RWPE2 (cell line): ENCODE measurements at regions not wholly inside any gene's neighbourhood (a gene's known extent, or its start where the extent isn't known, plus 50 kb on each side); places are given as distances from the start of the nearest gene placed in this dataset.

Experiments used
- ATAC-seq: fragments of 200-7000 bp; cut with Tn5 transposase; 3 replicates; pipeline ENCODE4 v1.9.1; 2021; ENCODE audit warnings: low read depth
- DNase-seq: peaks from one replicate; pipeline ENCODE4 v3.0.0-alpha.2; 2020; ENCODE audit warnings: low spot score
- H3K27ac ChIP-seq: fragments of 450-650 bp; 2 replicates; pipeline ENCODE4 v1.5.1; 2017; ENCODE audit warnings: mild to moderate bottlenecking; ENCODE audit not compliant: poor library complexity, severe bottlenecking
- H3K27me3 ChIP-seq: fragments of 250-450 bp; sonication (Bioruptor Pico); 2 replicates; pipeline ENCODE4 v1.5.1; 2021; ENCODE audit warnings: mild to moderate bottlenecking, moderate library complexity; ENCODE audit not compliant: insufficient read depth, poor library complexity, severe bottlenecking
- H3K36me3 ChIP-seq: fragments of 250-450 bp; sonication (Bioruptor Pico); 2 replicates; pipeline ENCODE4 v1.5.1; 2020; ENCODE audit warnings: low read depth, mild to moderate bottlenecking, moderate library complexity
- H3K4me1 ChIP-seq: fragments of 250-450 bp; sonication (Bioruptor Pico); 2 replicates; pipeline ENCODE4 v1.5.1; 2021; ENCODE audit warnings: mild to moderate bottlenecking, moderate library complexity; ENCODE audit not compliant: insufficient read depth, poor library complexity, severe bottlenecking
- H3K4me3 ChIP-seq: fragments of 250-450 bp; sonication (Bioruptor Pico); 2 replicates; pipeline ENCODE4 v1.5.1; 2021; ENCODE audit warnings: mild to moderate bottlenecking, moderate library complexity; ENCODE audit not compliant: severe bottlenecking
- H3K9me3 ChIP-seq: fragments of 250-450 bp; sonication (Bioruptor Pico); 2 replicates; pipeline ENCODE4 v1.5.1; 2021; ENCODE audit warnings: mild to moderate bottlenecking, moderate library complexity; ENCODE audit not compliant: severe bottlenecking
- CTCF ChIP-seq: fragments of 450-650 bp; IDR thresholded peaks from one replicate; pipeline ENCODE4 v1.5.1; 2017; ENCODE audit warnings: mild to moderate bottlenecking, moderate library complexity; ENCODE audit not compliant: poor library complexity, severe bottlenecking

DNA sequence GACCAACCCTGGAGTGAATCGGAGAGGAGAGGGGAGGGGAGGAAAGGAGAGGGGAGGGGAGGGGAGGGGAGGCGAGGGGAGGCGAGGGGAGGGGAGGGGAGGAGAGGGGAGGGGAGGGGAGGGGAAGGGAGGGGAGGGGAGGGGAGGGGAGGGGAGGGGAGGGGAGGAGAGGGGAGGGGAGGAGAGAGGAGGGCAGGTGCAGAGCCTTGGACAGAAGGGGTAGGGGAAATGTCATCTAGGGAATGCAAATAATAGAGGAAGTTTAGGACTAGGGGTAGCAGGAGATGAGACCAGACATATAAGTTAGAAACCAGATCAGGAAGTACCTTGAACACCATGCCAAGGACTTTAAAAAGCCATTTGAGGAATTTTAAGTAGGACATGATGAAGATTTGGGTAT lies 119.8 kb downstream of the RBFOX3 start:
- no peak for TF ChIP-seq CTCF
- Histone ChIP-seq H3K9me3 (no peaks in the 10 kb centered on the region), H3K27ac (no peak overlapping the region), H3K36me3 (no peaks in the 10 kb centered on the region), H3K4me1 (no peaks in the 10 kb centered on the region), H3K4me3 (no peak overlapping the region), H3K27me3 (peaks cover 26% of the 10 kb centered on the region)
- ATAC-seq (no peak), DNase-seq (no peak)

DNA sequence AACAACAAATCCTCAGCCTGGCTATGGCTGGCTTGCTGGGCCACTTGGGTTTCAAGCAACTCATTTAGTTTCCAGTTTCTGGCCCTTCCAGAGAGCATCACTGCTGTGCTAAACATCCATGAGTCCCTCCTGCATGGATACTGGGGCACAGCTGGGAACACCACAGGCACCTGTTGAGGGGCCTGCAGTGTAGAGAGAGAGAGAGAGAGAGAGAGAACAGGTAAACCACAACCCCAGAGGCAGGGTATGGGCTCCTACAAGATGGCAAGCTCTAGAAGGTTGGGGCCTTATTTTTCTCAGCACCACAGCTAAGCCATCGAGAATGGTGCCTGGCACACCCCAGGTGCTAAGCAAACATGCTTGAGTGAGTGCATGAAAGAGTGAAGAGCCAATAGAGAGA lies 120.3 kb downstream of the RBFOX3 start:
- no peak for TF ChIP-seq CTCF
- ATAC-seq = no peak
- no peak for DNase-seq

DNA sequence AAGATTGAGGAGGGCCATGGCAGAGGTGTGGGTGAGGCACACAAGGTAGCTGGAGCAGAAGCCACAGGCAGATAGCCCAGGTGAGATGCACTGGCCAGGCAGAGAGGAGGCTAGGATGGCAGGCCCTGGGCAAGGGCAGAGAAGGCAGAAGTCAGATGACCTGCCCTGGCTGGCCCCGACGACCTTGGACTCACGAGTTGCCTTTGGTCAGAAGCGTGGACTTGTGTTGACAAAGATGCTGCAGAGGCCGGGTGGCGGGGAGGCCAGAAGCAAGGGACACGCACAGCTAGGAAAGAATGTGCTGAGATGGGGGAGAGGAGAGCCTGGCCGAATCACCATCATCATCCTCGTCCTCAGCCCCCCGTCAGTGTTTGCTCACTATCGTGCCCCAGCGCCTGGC lies 123.7 kb downstream of the RBFOX3 start:
- Histone ChIP-seq H3K9me3 (no peaks in the 10 kb centered on the region), H3K27ac (no peak overlapping the region), H3K4me3 (no peak overlapping the region), H3K36me3 (no peaks in the 10 kb centered on the region), H3K27me3 (peaks cover 61% of the 10 kb centered on the region), H3K4me1 (no peaks in the 10 kb centered on the region)
- DNase-seq (no peak), ATAC-seq (no peak)
- TF ChIP-seq CTCF = no peak

More for the DNA sequence above, 120.3 kb downstream of the RBFOX3 start:
- no peak overlapping the region for H3K4me3 ChIP-seq
- no peaks in the 10 kb centered on the region for H3K4me1 ChIP-seq
- H3K27me3 ChIP-seq = peaks cover 30% of the 10 kb centered on the region
- H3K36me3 ChIP-seq = no peaks in the 10 kb centered on the region
- H3K27ac ChIP-seq = no peak overlapping the region
- no peaks in the 10 kb centered on the region for H3K9me3 ChIP-seq

DNA sequence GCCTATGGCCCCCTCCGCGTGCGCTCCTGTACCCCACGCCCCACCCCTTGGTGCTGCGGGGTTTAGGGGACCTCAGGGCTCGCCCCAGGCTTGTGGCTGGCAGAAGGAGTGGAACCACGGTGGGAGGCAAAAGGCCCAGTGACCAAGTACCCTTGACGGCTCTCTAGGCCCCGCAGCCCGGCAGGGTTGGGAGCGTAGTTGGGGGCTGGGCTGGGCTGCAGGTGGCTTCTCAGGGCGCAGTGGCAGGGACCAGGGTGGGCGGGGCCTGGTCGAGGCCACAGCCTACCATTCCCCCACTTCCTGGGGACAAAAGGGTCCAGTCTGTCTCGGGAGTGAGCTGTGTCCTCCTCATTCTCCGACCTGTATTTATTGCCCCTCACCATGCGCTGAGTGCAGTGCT lies 124.9 kb downstream of the RBFOX3 start:
- Histone ChIP-seq H3K4me1 (no peaks in the 10 kb centered on the region), H3K9me3 (no peaks in the 10 kb centered on the region), H3K27ac (no peak overlapping the region), H3K4me3 (no peak overlapping the region), H3K27me3 (peaks cover 72% of the 10 kb centered on the region), H3K36me3 (no peaks in the 10 kb centered on the region)
- DNase-seq (no peak), ATAC-seq (no peak)
- no peak for TF ChIP-seq CTCF

- Histone ChIP-seq H3K36me3 (no peaks in the 10 kb centered on the region), H3K4me1 (no peaks in the 10 kb centered on the region), H3K4me3 (no peak overlapping the region), H3K27ac (no peak overlapping the region), H3K9me3 (no peaks in the 10 kb centered on the region), H3K27me3 (peaks cover 75% of the 10 kb centered on the region)
- TF ChIP-seq CTCF = no peak
- no peak for ATAC-seq
- no peak for DNase-seq
Observed at GRCh38 chr17:79485419-79485985, 125.3 kb downstream of the RBFOX3 start.
